Panc1 (cell line): ENCODE measurements at regions not wholly inside any gene's neighbourhood (a gene's known extent, or its start where the extent isn't known, plus 50 kb on each side); places are given as distances from the start of the nearest gene placed in this dataset.
"Not testable (repeated sequence)": the region's sequence is repeated elsewhere in the genome, so short reads cannot be mapped to it uniquely, and the experiment has no call there.

Experiments
- ATAC-seq: fragments of 200-7000 bp; cut with Tn5 transposase; 2 replicates; pipeline ENCODE4 v1.9.1; 2020; ENCODE audit warnings: mild to moderate bottlenecking, moderate library complexity
- BruUV-seq: library from RNA; stranded (reverse); fragments of 400-500 nt; replicated peaks from 2 replicates; lab custom pipeline; 2021; lab: Mats Ljungman, UMichigan
- CTCF ChIA-PET: fragments of 300-600 bp; sonication (Branson Sonifier 250); formaldehyde crosslinking; loops from one replicate; lab custom pipeline; 2022; ENCODE audit warnings: antibody characterized with exemption; lab: Charles Lee
- POLR2A ChIA-PET: fragments of 300-600 bp; sonication (Branson Sonifier 250); formaldehyde crosslinking; loops from one replicate; lab custom pipeline; 2022; ENCODE audit warnings: antibody characterized with exemption; lab: Charles Lee
- DNase-seq: peaks from one replicate; pipeline ENCODE4 v3.0.0-alpha.2; 2010; ENCODE audit warnings: low read depth, low spot score
- H3K27ac ChIP-seq: 2 replicates; pipeline ENCODE4 v1.5.1; 2011; ENCODE audit warnings: mild to moderate bottlenecking, low read length, inconsistent platforms
- H3K27me3 ChIP-seq: fragments of 200-500 bp; sonication (Bioruptor generic); 2 replicates; pipeline ENCODE4 v1.6.0; 2014; ENCODE audit warnings: low read length, inconsistent platforms; ENCODE audit not compliant: control insufficient read depth, insufficient read depth
- H3K36me3 ChIP-seq: fragments of 200-500 bp; sonication (Bioruptor generic); 2 replicates; pipeline ENCODE4 v1.5.1; 2014; ENCODE audit warnings: inconsistent platforms, mild to moderate bottlenecking, low read length, moderate library complexity; ENCODE audit not compliant: control insufficient read depth, insufficient read depth
- H3K4me1 ChIP-seq: 2 replicates; pipeline ENCODE4 v1.5.1; 2011; ENCODE audit warnings: inconsistent platforms, mild to moderate bottlenecking, low read length, moderate library complexity; ENCODE audit not compliant: control insufficient read depth, insufficient read depth
- H3K4me3 ChIP-seq, 2 experiments: 2 replicates each; pipeline ENCODE4 v1.5.1; 2011 to 2012; ENCODE audit warnings: low read depth in 2 of 2, low read length in 2 of 2, mild to moderate bottlenecking in 2 of 2, inconsistent platforms in 1 of 2, moderate library complexity in 1 of 2
- H3K9me3 ChIP-seq: fragments of 200-500 bp; sonication (Bioruptor generic); 2 replicates; pipeline ENCODE4 v1.5.1; 2014; ENCODE audit warnings: low read depth, mild to moderate bottlenecking, inconsistent platforms, low read length, moderate library complexity; ENCODE audit not compliant: control insufficient read depth, insufficient read depth
- CTCF ChIP-seq: fragments of 450-650 bp; IDR thresholded peaks from 2 replicates; pipeline ENCODE4 v1.5.1; 2017; ENCODE audit warnings: mild to moderate bottlenecking
- POLR2AphosphoS5 ChIP-seq: IDR thresholded peaks from 2 replicates; pipeline ENCODE4 v1.6.1; 2012; ENCODE audit warnings: mild to moderate bottlenecking, low read depth, low read length, moderate library complexity
- SIN3A ChIP-seq: IDR thresholded peaks from 2 replicates; pipeline ENCODE4 v1.6.1; 2012; ENCODE audit warnings: low read depth, mild to moderate bottlenecking, low read length, moderate library complexity, borderline replicate concordance; ENCODE audit not compliant: insufficient read depth
- TCF7L2 ChIP-seq: IDR thresholded peaks from 2 replicates; pipeline ENCODE4 v1.6.1; 2011; ENCODE audit warnings: mild to moderate bottlenecking, low read depth, low read length, inconsistent platforms
- in situ Hi-C: cut with HindIII; loops from 2 replicates; pipeline ENCODE4 v1.10.0; 2016; ENCODE audit warnings: low sequenced_read_pairs, low pct_unique_long_range_greater_than_20kb
- intact Hi-C: fragments of 100-400 bp; cut with micrococcal nuclease; formaldehyde crosslinking; loops from one replicate; pipeline ENCODE4 v1.10.0; 2022; ENCODE audit not compliant: unreplicated experiment
- TF ChIP-seq, protein P1 (sequence below), 2 experiments: IDR thresholded peaks; 2 replicates each; pipeline ENCODE4 v1.6.1; 2011 to 2012; ENCODE audit warnings: low read depth in 2 of 2, control low read depth in 1 of 2, low read length in 1 of 2, mild to moderate bottlenecking in 1 of 2, moderate library complexity in 1 of 2; ENCODE audit not compliant: insufficient read depth in 1 of 2

DNA sequence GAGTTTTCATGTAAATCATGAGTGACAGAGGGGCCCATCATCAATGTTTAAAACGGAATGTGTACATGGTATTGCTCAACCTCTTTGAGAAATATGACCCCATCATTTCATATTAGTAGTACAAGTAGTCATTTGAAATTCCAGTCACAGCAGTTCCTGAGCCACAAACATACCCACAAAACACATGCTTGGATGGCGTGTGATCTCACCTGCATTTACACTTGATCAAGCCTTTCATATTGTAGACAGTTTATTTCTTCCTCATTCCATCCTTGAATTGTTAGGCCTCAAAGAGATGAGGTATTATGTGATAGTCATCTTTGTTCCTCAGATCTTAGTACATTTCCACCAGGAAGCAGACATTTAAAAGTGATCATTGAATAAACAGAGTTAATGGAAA, 96.8 kb upstream of the TAS2R1 start:
- no peak for TF ChIP-seq POLR2AphosphoS5
- TF ChIP-seq SIN3A = no peak
- TF ChIP-seq TCF7L2 = no peak
- no peak for TF ChIP-seq CTCF
- TF ChIP-seq, protein P1, sequence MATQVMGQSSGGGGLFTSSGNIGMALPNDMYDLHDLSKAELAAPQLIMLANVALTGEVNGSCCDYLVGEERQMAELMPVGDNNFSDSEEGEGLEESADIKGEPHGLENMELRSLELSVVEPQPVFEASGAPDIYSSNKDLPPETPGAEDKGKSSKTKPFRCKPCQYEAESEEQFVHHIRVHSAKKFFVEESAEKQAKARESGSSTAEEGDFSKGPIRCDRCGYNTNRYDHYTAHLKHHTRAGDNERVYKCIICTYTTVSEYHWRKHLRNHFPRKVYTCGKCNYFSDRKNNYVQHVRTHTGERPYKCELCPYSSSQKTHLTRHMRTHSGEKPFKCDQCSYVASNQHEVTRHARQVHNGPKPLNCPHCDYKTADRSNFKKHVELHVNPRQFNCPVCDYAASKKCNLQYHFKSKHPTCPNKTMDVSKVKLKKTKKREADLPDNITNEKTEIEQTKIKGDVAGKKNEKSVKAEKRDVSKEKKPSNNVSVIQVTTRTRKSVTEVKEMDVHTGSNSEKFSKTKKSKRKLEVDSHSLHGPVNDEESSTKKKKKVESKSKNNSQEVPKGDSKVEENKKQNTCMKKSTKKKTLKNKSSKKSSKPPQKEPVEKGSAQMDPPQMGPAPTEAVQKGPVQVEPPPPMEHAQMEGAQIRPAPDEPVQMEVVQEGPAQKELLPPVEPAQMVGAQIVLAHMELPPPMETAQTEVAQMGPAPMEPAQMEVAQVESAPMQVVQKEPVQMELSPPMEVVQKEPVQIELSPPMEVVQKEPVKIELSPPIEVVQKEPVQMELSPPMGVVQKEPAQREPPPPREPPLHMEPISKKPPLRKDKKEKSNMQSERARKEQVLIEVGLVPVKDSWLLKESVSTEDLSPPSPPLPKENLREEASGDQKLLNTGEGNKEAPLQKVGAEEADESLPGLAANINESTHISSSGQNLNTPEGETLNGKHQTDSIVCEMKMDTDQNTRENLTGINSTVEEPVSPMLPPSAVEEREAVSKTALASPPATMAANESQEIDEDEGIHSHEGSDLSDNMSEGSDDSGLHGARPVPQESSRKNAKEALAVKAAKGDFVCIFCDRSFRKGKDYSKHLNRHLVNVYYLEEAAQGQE (IDR thresholded peaks at IDR 0.05; ENCODE audit: insufficient read depth in 1 of 2, low read depth in 2 of 2, low read length in 1 of 2) = no peak
- H3K9me3 ChIP-seq = no peaks in the 10 kb centered on the region
- BruUV-seq = no TSS peak
- ChIA-PET CTCF (no interaction called here), POLR2A (no interaction called here)
- in situ Hi-C loops (no loop called here), intact Hi-C loops (no loop called here)
- H3K36me3 ChIP-seq = no peaks in the 10 kb centered on the region
- ATAC-seq (no peak), DNase-seq (no peak)
- no peaks in the 10 kb centered on the region for H3K27me3 ChIP-seq
- H3K27ac ChIP-seq = no peak overlapping the region
- H3K4me1 ChIP-seq = no peaks in the 10 kb centered on the region
- H3K4me3 ChIP-seq = no peak overlapping the region

DNA sequence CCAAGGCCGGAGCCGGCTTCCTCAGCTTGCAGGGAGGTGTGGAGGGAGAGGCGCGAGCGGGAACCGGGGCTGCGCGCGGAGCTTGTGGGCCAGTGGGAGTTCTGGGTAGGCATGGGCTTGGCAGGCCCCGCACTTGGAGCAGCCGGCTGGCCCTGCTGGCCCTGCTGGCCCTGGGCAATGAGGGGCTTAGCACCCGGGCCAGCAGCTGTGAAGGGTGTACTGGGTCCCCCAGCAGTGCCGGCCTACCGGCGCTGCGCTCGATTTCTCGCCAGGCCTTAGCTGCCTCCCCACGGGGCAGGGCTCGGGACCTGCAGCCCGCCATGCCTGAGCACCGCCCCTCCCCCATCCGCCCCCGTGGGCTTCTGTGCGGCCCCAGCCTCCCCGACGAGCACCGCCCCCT, 95.1 kb upstream of the TAS2R1 start:
- H3K36me3 ChIP-seq, DNase-seq, H3K4me1 ChIP-seq, CTCF ChIA-PET, in situ Hi-C loops, BruUV-seq, ATAC-seq, POLR2A ChIA-PET, H3K9me3 ChIP-seq, H3K4me3 ChIP-seq, intact Hi-C loops, H3K27me3 ChIP-seq, H3K27ac ChIP-seq: not testable (repeated sequence)

DNA sequence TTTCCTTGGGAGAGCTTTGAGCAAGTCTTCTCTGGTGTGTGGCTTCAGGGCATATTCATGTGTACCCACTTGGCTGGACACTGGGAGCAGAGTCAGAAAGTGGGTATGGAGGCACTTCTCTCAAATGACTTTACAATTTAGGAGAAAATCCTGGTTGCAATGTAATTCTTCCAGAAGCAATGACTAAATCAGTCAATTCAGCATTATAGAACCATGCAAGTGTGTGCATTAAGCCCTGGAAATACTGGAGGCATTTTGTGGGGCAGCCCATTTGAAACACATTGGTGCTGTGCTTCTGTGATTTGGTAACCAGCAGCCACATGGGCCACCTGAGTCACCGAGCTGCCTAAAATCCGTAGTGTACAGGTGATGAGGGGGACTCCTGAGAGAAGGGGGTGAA, 94.6 kb upstream of the TAS2R1 start:
- no TSS peak for BruUV-seq
- intact Hi-C loops = no loop called here
- DNase-seq (no peak), ATAC-seq (no peak)
- H3K9me3 ChIP-seq = no peaks in the 10 kb centered on the region
- no peak for TF ChIP-seq POLR2AphosphoS5
- no peak for TF ChIP-seq SIN3A
- TF ChIP-seq TCF7L2 = no peak
- TF ChIP-seq, protein P1 (IDR thresholded peaks at IDR 0.05; ENCODE audit: insufficient read depth in 1 of 2, low read depth in 2 of 2, low read length in 1 of 2) = no peak
- TF ChIP-seq CTCF = no peak
- POLR2A ChIA-PET = no interaction called here
- H3K4me1 ChIP-seq = no peaks in the 10 kb centered on the region
- in situ Hi-C loops = no loop called here
- H3K27me3 ChIP-seq = no peaks in the 10 kb centered on the region
- H3K36me3 ChIP-seq = no peaks in the 10 kb centered on the region
- CTCF ChIA-PET = no interaction called here
- no peak overlapping the region for H3K4me3 ChIP-seq
- H3K27ac ChIP-seq = no peak overlapping the region
